HUES64 (cell line): ENCODE measurements at regions not wholly inside any gene's neighbourhood (a gene's known extent, or its start where the extent isn't known, plus 50 kb on each side); places are given as distances from the start of the nearest gene placed in this dataset.

ENCODE experiments used
- H3K27ac ChIP-seq: 2 replicates; pipeline ENCODE4 v1.7.0; 2013; ENCODE audit warnings: low read depth, low read length, inconsistent platforms
- H3K27me3 ChIP-seq: 2 replicates; pipeline ENCODE4 v1.6.1; 2013; ENCODE audit warnings: mild to moderate bottlenecking, low read length; ENCODE audit not compliant: insufficient read depth
- H3K36me3 ChIP-seq: 2 replicates; pipeline ENCODE4 v1.6.1; 2013; ENCODE audit warnings: mild to moderate bottlenecking, low read length; ENCODE audit not compliant: insufficient read depth
- H3K4me1 ChIP-seq: 2 replicates; pipeline ENCODE4 v1.6.1; 2013; ENCODE audit warnings: mild to moderate bottlenecking, low read length, moderate library complexity; ENCODE audit not compliant: insufficient read depth
- H3K4me3 ChIP-seq: 2 replicates; pipeline ENCODE4 v1.5.1; 2013; ENCODE audit warnings: mild to moderate bottlenecking, low read length, moderate library complexity
- H3K9ac ChIP-seq: 2 replicates; pipeline ENCODE4 v1.6.1; 2013; ENCODE audit warnings: mild to moderate bottlenecking, low read depth, low read length
- H3K9me3 ChIP-seq: 2 replicates; pipeline ENCODE4 v1.6.1; 2013; ENCODE audit warnings: low read depth, low read length; ENCODE audit not compliant: insufficient read depth
- WGBS: fragments of 150-250, 120-280 bp; methylation state at CpG from one replicate; pipeline ENCODE4 v1.1.7; 2013; ENCODE audit warnings: missing lambda C conversion rate; 5-methylcytosine and 5-hydroxymethylcytosine counted together

DNA sequence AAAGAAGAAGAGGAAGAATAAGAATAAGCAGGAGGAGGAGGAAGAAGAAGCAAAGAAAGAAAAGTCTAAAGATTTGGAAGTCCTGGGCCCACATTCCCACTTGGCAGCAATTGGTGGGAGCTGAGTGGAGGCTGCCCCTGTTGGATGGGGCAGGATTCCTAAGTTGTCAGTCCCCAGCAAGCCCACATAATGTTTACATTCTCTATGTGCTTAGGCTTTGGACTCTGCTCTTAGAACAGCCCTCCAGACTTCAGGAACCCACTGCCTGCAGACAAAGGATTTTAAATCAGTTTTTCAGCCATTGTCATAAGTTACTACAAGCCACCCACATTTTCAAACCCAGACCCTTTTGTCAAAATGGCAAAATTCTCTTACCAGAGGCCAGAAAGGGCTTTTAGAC lies 92.0 kb downstream of the OTX2 start:
- no peaks in the 10 kb centered on the region for H3K36me3 ChIP-seq
- no peaks in the 10 kb centered on the region for H3K27me3 ChIP-seq
- H3K9ac ChIP-seq = no peak overlapping the region
- H3K9me3 ChIP-seq = no peaks in the 10 kb centered on the region
- peaks cover 15% of the 10 kb centered on the region; the same call in 1 of the 2 replicates for H3K4me1 ChIP-seq
- no peak overlapping the region for H3K4me3 ChIP-seq
- H3K27ac ChIP-seq = no peak overlapping the region

DNA sequence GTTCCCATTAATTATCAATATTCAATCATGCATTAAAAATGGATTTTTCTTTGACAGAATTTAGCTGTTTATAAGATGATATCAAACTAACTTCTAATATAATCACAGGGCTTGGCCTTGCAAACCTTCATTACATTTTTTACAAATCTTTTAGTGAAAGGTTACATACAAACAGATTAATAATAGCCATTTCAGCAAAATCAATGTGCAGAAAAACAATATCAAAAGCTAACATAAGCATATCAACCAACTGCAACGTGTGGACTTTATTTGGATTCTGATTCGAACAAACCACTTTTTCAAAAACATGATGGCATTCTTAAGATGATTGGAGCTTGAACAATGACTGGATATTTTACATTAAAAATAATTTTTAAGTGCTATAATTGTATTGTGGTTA lies 93.6 kb downstream of the OTX2 start:
- no peak overlapping the region for H3K4me3 ChIP-seq
- H3K9ac ChIP-seq = no peak overlapping the region
- no peaks in the 10 kb centered on the region for H3K9me3 ChIP-seq
- H3K27me3 ChIP-seq = no peaks in the 10 kb centered on the region
- H3K4me1 ChIP-seq = peaks cover 15% of the 10 kb centered on the region; the same call in 1 of the 2 replicates
- H3K36me3 ChIP-seq = no peaks in the 10 kb centered on the region
- no peak overlapping the region for H3K27ac ChIP-seq
- 89% methylated on average over 2 of the region's 2 CpGs for WGBS

DNA sequence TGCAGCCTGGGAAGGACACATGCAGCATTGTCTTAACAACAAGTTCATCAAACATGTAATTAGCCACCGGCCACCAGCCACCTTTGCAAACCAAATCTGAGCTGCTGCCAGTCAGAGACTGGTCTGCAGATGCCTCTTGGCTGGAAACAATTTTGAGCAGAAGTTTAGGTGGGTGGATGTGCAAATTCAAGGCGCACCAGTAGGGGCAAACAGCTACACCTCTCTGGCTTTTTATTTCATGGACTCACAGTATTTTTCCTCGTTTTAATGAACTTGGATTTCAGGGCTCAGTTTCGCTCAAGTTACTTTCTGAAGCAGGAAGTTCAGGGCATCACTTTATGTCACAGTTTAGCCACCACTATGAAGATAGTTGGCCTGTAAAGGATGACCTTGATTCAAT lies 94.3 kb downstream of the OTX2 start:
- Histone ChIP-seq H3K9me3 (no peaks in the 10 kb centered on the region), H3K27me3 (no peaks in the 10 kb centered on the region), H3K4me3 (no peak overlapping the region), H3K27ac (no peak overlapping the region), H3K36me3 (no peaks in the 10 kb centered on the region), H3K9ac (no peak overlapping the region), H3K4me1 (peaks cover 15% of the 10 kb centered on the region; the same call in 1 of the 2 replicates)
- 73% methylated on average over 4 of the region's 4 CpGs for WGBS

DNA sequence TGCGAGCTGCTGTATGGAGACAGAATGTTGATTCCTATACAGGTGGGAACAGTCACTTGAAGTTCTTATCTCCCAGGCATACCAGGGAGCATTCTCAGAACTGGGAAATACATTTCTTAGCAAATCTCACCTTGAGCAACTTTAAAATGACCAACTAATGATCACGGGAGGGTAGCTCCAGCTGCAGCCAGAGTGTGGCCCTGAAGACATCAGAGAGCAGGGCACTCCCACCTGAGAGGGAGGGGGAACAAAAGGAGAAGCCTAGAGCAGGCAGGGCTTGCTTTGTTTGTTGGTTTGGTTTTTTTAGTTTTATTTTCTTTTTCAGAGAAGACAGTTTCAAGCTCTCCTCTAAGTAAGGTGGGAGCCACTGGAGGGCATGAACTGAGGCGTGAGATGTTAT lies 101.1 kb downstream of the OTX2 start:
- Histone ChIP-seq H3K9me3 (no peaks in the 10 kb centered on the region), H3K4me1 (peaks cover 10% of the 10 kb centered on the region; the same call in 1 of the 2 replicates), H3K4me3 (no peak overlapping the region), H3K27ac (no peak overlapping the region), H3K27me3 (no peaks in the 10 kb centered on the region), H3K36me3 (no peaks in the 10 kb centered on the region), H3K9ac (no peak overlapping the region)
- WGBS = 76% methylated on average over 3 of the region's 3 CpGs

GRCh38 chr14:56708704-56709103 lies 101.6 kb downstream of the OTX2 start:
- H3K27me3 ChIP-seq = no peaks in the 10 kb centered on the region
- 68% methylated on average over 6 of the region's 6 CpGs for WGBS
- no peaks in the 10 kb centered on the region for H3K9me3 ChIP-seq
- H3K36me3 ChIP-seq = no peaks in the 10 kb centered on the region
- no peak overlapping the region for H3K4me3 ChIP-seq
- H3K27ac ChIP-seq = no peak overlapping the region
- peaks cover 15% of the 10 kb centered on the region; the same call in 1 of the 2 replicates for H3K4me1 ChIP-seq
- no peak overlapping the region for H3K9ac ChIP-seq

GRCh38 chr14:56703947-56704346 lies 106.3 kb downstream of the OTX2 start:
- 61% methylated on average over 5 of the region's 6 CpGs for WGBS
- H3K9ac ChIP-seq = no peak overlapping the region
- H3K9me3 ChIP-seq = no peaks in the 10 kb centered on the region
- no peak overlapping the region for H3K27ac ChIP-seq
- no peak overlapping the region for H3K4me3 ChIP-seq
- H3K4me1 ChIP-seq = peaks cover 15% of the 10 kb centered on the region; the same call in 1 of the 2 replicates
- H3K36me3 ChIP-seq = no peaks in the 10 kb centered on the region
- no peaks in the 10 kb centered on the region for H3K27me3 ChIP-seq

DNA sequence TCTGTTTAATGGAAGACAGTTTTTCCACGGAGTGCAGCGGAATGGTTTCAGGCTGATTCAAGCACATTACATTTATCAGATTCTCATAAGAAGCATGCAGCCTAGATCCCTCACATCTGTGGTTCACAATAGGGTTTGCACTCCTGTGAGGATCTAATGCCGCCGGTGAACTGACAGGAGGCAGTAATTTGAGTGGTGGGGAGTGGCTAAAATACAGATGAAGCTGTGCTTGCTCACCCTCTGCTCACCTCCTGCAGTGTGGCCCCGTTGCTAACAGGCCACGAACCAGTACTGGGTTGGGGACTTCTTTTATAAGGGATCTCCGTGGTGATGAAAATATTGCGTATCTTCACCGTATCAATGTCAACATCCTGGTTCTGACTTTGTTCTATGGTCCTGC lies 107.8 kb downstream of the OTX2 start:
- Histone ChIP-seq H3K9me3 (no peaks in the 10 kb centered on the region), H3K4me3 (no peak overlapping the region), H3K4me1 (peaks cover 10% of the 10 kb centered on the region; the same call in 1 of the 2 replicates), H3K27me3 (no peaks in the 10 kb centered on the region), H3K36me3 (no peaks in the 10 kb centered on the region), H3K9ac (no peak overlapping the region), H3K27ac (no peak overlapping the region)
- WGBS = 90% methylated on average over 9 of the region's 9 CpGs
